ENCODE measurements at regions not wholly inside any gene's neighbourhood (a gene's known extent, or its start where the extent isn't known, plus 50 kb on each side); places are given as distances from the start of the nearest gene placed in this dataset.
"Not testable (repeated sequence)": the region's sequence is repeated elsewhere in the genome, so short reads cannot be mapped to it uniquely, and the experiment has no call there.

DNA sequence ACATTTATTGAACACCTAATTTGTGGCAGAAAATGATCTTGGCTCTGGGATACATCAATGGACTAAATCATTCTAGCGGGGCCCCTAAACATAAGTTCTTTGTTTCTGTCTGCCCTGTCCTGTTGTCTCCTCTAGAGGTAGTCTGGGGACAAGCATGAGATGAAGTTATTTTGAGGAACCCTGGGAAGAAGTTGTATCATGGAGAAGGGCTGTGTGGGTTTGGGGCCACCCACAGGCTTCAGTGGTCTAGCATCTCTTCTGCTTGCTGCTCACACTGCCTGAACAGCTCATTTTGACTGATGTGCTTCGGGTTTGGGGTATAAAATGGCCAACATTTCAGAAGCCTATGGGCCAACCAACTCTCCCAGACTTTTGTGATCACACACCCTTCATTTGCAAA, 50.3 kb upstream of the OSBPL11 start:
- DNase-seq = no peak

DNA sequence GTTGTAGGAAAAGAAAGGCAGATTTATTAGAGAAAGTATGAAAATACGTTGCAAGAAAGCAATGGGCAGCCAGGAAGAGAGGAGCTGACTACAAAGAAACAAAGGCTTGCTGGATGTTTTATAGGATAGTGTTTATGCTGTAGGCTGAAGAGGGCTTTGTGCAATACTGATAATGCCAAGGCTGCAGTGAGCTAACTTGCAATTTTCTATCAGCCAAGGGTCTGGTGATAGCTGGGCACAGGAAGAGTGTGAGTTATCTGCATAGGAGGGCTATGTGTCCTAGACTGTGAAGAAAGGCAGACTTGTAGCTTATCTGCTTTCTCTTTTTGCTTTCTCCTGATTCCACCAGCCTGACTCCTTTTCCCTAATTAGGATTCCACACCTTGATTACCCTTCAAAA, 51.3 kb upstream of the OSBPL11 start:
- DNase-seq = no peak

DNA sequence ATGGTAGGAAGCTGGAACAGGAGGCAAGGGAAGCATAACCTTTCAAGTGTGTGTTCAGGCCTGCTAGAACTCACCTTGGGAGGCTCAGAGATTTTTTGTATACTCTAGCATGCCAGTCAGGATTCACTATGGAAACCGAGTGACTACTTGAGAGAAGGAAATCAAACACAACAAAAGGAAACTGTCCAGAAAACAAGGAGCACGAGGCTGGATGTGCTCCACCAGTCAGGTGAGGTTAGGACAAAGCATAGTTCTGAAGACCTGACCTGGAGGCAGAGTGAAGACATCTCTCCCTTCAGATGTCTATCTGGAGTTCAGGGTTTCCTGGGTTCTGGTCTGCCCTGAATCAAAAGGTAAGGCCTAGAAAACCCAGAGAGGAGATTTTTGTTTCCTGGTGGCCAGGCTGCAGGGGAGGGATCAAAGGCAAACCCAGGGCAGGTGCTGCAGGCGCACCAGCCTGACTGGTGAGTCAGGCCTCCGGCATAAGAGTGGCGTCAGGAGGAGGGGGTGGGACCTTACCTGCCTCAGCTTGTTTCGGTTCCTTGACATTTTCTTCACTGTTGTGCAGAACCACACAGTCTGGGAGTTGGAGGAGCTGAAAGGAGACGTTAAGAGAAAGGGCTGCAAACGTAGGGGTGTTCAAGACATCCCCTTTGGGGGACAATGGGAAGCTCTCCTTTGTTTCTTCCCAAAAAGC, 52.2 kb upstream of the OSBPL11 start:
- no peak for DNase-seq

- peak; percentile 91 for DNase-seq
These were observed 55.9 kb upstream of the OSBPL11 start for GRCh38 chr3:125651244-125651643.

GRCh38 chr3:125652349-125652748, 57.1 kb upstream of the OSBPL11 start:
- no peak for DNase-seq

DNA sequence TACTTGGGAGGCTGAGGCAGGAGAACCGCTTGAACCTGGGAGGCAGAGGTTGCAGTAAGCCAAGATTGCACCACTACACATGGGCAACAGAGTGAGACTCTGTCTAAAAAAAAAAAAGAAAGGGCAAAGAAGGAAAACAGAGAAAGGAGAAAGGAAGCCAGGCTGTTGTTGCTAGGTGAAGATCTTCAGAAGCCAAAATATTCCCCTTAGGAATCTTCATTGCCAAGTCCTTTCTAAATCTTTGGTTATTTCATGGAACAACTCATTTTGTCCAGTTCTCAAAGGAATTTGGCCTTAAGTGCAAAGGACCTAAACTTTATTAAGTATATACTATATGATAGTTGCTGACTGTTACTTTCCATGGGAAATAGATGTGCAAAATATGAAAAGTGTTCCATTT, 59.2 kb upstream of the OSBPL11 start:
- DNase-seq = no peak

DNA sequence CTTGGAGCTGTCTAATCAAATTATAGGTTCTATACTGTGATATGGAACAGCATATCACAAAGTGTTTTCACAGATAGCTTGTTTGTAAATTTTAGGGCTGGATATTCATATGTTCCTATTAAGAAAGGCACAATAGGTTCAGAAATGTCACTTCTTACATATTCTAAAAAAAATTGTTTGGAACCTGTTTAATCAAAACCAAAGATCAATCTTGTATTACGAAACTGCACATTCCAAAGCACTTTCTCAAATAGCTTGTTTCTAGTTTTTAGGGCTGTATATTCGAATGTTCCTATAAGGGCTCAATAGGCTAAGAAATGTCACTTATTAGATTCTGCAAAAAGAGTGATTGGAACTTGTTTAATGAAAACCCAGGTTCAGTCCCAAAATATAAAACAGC, 67.4 kb upstream of the OSBPL11 start:
- DNase-seq = no peak

DNA sequence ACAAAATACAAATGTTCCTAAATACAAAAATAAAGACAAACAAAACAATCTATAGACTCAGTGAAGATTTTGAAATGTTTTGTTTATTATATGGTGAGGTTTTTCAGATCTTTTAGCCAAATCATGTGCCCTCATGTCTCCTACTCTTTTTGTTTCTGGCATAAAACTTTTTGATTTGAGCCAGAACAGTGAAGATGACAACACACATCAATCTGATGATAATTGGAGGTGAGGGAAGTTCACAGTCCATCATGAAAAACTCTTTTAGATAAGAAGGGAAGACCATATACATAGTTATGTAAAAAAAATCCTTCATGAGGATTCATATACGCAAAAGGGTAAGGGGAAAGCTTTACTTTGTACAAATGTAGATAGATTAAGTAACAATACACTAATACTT, 75.1 kb upstream of the OSBPL11 start:
- DNase-seq = no peak

- DNase-seq = no peak
These were observed 75.6 kb upstream of the OSBPL11 start for GRCh38 chr3:125670945-125671344.

DNA sequence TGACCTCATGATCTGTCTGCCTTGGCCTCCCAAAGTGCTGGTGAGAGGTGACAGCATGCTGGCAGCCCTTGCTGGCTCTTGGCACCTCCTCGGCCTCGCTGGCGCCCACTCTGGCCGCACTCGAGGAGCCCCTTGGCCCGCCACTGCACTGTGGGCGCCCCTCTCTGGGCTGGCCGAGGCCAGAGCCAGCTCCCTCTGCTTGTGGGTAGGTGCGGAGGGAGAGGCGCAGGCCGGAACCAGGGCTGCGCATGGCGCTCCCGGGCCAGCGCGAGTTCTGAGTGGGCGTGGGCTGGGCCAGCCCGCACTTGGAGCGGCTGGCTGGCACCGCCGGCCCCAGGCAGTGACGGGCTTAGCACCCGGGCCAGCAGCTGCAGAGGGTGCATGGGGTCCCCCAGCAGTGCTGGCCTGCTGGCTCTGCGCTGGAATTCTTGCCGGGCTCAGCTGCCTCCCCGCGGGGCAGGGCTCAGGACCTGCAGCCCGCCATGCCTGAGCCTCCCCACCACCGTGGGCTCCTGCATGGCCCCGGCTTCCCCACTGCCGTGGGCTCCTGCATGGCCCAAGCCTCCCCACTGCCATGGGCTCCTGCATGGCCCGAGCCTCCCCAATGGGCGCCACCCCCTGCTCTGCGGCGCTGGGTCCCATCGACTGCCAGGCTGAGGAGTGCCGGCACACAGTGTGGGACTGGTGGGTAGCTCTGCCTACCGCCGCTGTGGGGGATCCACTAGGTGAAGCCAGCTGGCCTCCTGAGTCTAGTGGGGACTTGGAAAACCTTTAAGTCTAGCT, 76.4 kb upstream of the OSBPL11 start:
- DNase-seq = no peak

DNA sequence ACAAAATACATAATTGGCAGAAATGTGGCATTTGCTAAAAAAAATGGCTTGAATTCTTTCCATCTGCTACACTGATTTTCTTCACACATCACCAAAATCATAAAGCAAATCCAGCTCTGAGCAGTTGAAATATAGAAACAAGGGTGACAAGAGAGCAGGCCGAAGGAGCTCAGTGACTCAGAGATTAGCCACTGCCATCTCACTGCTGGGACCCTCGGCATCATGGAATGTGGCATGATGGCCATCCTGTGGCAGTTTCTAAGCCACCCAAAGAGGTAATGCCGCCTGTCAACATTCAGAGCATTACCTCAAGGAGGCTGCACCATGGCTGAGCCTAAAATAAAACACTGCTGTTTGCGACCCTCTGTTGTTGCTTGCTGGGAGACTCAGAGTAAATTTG, 80.5 kb upstream of the OSBPL11 start:
- peak; percentile 9 for DNase-seq

DNA sequence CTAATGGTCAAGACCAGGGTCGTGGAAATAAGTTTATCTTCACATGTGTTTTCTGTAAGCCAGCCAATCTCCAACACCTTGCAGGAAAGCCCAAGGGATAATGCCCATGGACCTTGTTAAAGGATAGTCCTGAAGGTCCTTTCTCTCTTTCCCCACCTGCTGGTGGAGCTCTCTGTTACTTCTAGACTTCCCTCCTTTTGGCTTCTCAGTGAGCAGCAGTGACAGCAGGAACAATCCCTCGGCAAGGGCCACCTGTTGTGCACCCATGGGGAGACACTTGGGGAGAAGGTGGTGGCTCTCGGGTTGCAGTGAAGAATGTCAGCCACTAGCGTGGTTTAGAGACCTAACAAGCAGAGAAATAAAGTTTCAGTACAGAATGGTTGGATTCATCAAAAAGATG, 84.0 kb upstream of the OSBPL11 start:
- peak; percentile 39 for DNase-seq

DNA sequence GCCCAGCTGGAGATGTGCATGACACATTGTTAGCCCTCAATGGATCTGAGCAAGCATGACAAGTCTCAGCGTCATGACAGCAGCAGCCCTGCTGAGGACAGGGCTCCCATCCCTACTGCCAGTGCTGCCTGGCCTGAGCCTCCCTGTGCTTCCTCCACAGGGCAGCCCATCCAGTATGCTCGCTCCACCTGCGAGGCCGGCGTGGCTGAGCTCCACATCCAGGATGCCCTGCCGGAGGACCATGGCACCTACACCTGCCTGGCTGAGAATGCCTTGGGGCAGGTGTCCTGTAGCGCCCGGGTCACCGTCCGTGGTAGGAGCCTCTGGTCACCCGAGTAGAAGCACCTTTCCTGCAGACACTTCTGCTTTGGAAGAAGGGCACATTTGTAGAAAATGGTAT, 85.8 kb upstream of the OSBPL11 start:
- DNase-seq = no peak

DNA sequence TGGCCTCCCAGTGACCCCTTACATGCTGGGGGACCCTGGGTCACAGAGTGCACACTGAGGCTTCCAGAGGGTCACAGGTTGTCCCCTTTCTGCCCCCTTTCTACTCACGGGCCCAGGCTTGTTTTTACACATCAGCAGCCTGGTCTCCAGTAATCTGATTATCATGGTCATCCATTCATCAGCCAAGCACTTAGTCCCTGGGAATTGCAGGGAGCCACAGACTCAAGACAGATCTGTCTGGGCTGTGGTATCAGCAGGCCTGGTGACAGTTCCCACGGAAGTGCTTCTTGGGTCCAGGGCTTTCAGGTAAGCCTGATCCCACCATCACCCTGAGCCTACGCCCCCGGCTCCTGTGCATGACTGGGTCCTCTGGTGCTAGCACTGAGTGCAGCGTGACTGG, 86.6 kb upstream of the OSBPL11 start:
- peak; percentile 85 for DNase-seq

DNA sequence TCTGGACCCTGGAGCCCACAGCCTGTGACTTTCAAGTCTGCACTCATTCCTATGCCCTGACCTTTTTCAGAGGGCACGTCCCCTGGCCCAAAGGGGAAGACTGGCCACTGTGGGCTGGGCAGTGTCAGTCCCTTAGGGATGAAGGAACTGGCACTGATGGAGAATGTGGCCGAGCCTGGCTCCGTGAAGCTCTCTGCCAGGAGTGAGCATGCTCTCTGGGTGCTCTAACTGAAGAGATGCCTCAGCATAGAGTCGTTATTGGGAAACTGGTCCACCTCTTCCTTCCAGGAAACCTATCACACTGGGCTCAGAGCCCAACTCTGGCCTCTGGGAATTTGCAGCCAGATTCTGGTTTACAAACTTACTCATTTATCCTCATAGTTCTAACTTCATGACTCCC, 87.3 kb upstream of the OSBPL11 start:
- peak; percentile 42 for DNase-seq

- peak; percentile 90 for DNase-seq
These were observed 88.0 kb upstream of the OSBPL11 start for GRCh38 chr3:125683067-125683829.

- peak; percentile 50 for DNase-seq
These were observed 88.9 kb upstream of the OSBPL11 start for GRCh38 chr3:125684199-125684598.

DNA sequence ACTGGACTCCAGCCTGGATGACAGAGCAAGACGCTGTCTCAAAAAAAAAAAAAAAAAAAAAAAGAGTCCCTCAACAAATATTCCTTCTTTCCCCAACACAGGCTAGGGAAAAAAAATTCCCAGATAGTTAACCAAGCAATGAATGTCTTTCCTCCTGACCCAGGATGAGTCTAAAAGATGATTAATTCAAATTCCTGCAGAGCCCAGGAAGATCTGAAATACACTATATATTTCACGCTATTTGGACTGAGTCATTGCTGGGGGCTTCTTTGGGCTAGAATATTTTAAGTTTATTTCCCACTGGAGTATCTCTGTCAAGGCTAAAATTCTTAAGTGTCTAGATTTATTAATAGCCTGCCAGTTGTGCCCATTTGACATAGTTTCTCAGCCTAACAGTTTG, 90.4 kb upstream of the OSBPL11 start:
- not testable (repeated sequence) for DNase-seq

DNA sequence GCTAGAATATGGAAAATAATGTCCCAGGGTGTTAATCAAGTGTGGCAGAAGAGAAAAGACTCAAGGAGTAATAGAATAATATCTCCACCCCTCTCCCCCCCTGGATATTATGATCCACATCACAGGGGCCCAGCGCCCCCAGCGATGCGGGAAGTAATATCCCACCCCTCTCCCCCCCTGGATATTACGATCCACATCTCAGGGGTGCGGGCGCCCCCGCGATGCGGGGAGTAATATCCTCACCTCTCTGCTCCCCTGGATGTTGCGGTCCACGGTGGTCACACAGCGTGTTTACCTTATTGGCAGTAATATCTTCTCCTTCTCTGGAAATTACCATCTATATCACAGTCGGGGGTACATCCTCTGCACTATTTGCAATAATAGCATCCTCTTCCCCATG, 97.1 kb upstream of the OSBPL11 start:
- no peak for DNase-seq

DNA sequence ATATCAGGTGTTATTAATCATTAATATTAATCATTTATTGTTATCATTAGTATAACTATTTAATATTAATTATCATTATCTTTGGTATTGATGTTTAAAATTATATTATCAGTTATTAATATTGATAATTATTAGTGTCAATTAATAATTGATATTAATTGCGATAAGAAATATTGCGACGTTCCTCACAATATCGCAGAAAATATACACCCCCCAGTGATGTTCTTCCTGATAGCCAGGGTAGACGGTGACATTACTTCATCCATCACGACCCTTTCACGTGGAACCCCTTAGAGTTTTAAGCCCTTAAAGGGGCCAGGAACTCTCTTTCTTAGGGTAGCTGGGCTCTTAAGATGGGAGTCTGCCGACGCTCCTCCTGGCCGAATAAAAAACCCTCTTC, 98.6 kb upstream of the OSBPL11 start:
- DNase-seq = no peak

DNA sequence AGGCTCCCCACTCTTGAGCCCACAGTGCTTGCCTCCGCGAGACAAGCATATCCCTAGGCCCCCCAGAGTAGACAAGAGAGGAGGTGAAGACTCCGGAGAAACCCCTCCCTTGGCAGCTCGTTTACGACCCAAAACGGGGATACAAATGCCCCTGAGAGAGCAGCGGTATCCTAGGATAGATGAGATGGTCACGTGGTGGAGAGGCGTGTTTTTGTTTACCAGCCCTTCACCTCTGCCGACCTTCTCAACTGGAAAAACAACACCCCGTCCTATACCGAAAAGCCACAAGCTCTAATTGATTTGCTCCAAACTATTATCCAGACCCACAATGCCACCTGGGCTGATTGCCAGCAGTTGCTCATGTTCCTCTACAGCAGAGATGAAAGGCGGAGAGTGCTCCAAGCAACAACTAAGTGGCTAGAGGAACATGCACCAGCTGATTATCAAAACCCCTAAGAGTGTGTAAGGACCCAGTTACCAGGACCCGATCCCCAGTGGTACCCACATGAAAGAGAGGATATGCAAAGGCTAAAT, 99.5 kb upstream of the OSBPL11 start:
- no peak for DNase-seq

DNA sequence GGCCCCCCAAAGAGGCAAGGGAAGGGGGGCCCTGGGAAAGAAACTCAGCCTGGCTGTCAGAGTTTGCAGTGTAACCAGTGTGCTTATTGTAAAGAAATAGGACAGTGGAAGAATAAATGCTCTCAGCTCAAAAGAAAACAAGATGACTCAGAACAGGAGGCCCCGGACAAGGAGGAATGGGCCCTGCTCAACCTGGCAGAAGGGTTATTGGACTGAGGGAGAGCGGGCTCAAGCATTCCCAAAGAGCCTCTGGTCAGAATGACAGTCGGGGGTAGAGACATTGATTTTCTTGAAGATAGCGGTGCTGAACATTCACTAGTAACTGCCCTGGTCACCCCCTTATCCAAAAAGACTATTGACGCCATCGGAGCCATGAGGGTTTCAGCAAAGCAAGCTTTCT, 100.4 kb upstream of the OSBPL11 start:
- DNase-seq = no peak

GRCh38 chr3:125697126-125697525, 101.8 kb upstream of the OSBPL11 start:
- not testable (repeated sequence) for DNase-seq

All from NCI-H82 (cell line).